CMK (cell line): ENCODE measurements at regions not wholly inside any gene's neighbourhood (a gene's known extent, or its start where the extent isn't known, plus 50 kb on each side); places are given as distances from the start of the nearest gene placed in this dataset.
"Not testable (repeated sequence)": the region's sequence is repeated elsewhere in the genome, so short reads cannot be mapped to it uniquely, and the experiment has no call there.

ENCODE experiments used
- DNase-seq: peaks from one replicate; pipeline ENCODE4 v3.0.0-alpha.2; 2010; ENCODE audit warnings: low read depth

DNA sequence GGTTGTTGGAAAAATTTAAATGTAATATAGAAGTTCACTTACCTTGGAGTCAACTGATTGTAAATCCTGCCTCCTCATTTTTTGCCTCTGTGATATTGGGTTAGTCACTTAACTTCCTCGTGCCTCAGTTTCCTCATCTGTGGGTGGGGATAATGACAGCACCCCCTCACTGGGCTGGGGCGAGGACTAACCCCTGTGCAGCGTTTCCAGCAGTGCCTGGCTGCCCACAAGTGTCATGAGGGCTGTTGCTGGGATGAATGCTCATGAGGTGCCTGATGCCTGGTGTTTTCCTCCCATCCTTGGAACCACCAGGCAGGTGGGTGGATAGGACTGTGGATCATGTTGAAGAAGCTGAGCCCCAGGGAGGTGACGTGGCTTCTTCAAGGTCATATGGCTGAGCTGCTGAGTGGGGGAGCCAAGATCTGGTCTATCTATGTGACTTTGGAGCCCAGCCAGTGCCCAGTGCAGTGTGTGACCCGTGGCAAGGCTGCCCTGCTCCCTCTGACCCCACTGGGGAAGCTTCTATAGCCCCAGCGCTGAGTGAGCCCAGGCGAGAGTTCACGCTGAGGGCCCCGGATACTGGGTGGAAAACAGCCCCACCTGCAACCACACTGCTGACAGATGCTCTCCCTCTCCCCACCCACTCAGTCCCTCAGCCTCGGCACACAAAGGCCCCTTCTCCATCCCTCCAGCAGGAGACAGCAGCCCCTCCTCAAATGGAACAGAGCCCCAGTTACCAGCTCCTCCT, 446.0 kb downstream of the PTPRU start:
- no peak for DNase-seq

DNA sequence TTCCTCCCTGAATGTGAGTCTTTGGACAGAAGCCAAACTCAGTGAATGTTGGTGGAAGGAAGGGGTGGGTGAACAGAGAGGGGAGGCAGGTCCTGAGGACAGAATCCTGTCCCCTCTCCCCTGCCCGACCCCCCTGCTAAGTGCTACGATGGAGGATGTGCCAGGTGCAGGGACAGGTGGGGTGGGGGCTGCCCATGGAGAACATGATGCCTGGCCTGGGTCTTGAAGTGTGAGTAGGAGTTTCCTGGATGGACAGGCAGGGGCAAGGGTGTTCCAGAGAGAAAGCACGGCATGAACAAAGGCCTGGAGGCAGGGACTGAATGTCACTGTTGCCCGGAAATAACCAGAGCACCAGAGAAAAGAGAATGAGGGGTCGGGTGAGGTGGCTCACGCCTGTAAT, 445.1 kb downstream of the PTPRU start:
- DNase-seq = not testable (repeated sequence)

- no peak for DNase-seq
These were observed 443.7 kb downstream of the PTPRU start for GRCh38 chr1:29679828-29680558.

- DNase-seq = no peak
These were observed 443.0 kb downstream of the PTPRU start for GRCh38 chr1:29679316-29679715.

DNA sequence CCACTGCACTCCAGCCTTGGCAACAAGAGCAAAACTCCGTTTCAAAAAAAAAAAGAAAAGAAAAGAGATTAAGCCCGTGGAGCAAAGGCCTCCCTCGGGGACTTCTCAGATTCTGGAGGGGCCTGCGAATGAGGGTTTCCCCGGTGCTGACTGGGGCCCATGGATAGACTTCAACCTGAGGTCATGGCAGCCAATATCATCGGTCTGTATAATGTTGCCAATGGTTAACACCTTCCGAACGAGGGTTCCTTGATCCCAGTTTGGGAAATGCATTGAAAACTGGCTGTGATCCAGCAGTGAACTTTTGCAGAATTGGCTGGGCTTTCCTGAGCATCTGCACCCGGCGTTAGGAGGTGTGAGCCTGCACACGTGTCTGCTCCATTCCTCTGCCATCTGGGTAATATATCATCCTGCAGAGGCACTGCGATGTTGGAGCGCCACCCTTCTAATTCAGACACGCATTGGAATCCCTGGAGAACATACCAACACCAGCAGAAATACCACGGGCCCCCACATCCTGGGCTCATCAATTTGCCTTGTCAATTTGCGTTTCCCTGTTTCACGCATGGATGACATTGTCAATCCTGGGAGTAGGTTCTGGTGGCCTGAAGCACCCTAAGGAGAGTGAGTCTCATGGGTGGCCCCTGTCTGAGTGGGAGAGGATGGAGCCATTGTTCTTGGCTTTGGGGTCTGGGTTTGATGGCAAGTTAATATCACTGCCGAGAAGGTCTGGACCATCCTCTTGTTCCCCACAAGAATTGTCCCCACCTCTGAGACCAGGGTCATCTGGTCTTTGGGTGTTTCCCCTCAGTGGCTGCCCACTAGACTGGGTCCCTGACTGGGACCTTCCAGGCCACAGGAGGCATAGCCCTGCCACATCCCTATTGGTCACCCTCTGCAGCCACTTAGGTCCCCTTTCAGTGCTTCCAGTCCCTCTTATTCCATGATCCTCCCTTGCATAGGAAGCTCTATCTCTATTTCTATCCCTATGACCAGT, 441.0 kb downstream of the PTPRU start:
- DNase-seq = no peak

GRCh38 chr1:29676496-29676895, 440.2 kb downstream of the PTPRU start:
- DNase-seq = no peak

- no peak for DNase-seq
These were observed 439.4 kb downstream of the PTPRU start for GRCh38 chr1:29675481-29676263.

- DNase-seq = no peak
These were observed 438.5 kb downstream of the PTPRU start for GRCh38 chr1:29674627-29675326.

DNA sequence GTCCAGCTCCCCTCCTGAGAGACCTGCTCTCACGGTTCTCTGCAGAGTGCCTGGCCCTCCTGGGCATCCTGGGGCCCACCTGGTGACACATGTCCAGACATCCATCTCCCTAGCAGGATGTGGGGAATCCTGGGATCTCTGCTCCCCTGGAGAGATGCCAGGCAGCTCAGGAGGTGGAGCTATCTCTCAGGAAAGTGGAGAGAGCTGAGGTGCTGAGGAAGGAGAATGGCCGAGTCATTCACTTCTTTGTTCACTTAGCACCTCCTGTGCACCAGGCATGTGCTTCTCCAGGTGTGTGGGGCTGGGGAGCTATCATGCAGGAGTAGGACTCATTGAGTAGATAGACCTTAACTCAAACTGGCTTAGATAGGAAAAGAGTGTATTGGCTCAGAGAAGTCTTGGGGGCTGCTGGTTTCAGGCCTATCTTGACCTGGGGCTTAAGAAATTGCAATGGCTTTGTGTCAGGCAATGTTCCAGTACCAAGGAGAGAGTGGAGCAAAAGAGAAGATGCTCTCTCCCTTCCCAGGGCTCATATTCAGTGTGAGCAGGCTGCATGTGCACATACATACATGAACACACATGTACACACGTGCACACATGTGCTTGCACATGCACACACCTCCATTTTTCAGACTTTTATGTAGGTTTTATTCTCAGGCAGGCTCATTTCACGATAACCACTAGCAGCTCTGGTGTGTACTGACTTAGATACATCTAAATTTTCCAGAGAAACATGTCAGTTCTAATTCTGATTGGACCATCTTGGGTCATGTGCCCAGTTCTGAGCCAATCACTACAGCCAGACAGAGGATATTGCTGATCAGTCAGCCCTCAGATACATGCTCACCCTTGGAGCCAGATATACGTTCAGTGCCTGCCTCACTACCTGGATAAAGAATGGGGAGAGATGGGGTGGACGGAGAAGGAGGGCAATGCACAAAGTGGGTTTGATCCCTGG, 437.6 kb downstream of the PTPRU start:
- DNase-seq = no peak

GRCh38 chr1:29673228-29673500, 436.8 kb downstream of the PTPRU start:
- DNase-seq = no peak

DNA sequence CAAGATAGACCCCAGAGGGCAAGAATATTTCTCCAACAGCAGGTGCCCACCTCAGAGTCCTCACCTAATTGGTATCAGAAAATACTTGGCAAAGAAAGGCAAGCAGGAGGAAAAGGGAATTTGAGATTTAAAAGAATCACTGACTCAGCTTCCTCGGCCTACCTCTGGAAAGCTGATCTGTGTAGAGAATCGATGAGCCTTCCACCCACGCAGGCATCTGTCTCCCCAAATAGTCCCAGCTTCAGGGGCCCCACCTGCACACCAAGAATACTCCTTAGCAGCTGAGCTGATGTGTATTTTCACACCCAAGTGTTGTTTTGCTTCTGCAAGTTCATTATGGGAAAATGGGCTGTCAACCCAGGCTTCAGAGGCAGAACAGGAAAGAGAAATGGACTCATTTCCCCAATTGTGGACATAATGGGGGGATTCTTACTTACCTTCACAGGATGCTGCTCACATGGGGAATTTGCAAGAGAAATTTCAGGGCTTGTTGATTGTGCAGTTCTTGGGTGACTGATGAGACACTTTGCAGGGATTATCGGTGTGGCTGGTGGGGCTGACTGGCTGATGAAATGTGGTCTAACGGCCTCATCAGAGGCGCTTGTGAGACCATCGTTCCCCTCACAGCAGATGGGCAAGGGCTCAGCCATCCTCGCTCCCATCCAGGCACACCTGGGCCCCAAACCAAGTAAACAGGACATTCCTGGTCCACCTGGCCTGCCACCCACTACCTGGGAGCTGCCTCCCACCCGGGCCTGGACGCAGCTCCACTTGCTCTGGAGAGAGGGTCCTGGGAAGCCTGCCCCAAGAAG, 436.3 kb downstream of the PTPRU start:
- no peak for DNase-seq

DNA sequence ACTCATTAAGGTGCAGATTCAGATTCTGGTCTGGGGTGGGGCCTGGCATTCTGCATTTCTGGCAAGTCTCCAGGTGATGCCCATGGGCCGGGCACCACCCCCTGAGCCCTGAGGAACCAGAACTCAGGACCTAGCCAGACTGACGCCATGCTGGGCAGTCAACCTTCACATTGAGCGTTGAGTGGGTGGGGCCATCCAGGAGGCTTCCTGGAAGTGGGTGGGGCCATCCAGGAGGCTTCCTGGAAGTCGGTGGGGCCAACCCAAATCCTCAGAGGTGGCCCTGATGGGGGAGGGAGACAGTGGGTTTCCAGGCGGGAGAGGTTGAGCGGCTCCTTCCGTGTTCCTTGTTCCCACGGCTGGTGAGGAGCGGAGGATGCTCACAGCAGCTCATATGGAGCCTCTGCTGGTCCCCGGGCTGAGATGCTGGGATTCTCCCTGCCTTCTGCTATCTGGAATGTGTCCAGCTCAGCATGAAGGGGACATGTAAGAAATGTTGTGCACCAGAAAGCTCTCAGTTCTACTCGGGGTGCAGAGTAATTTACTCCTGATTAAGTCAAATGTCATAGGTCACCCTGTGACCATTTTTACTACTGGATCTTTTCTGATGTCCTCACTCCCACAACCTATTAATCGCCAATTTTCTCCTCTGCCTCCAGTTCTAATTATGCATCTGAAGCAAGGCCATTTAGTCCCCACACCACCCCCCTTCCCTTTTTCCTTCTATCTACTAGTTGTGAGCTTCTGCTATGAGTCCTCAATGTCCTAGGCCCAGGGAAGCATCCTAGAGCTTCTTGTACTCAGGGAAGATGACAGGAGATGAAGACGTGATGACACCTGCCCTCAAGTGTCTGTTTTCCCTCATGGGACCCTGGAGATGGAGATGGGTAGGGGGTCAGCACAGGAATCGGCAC, 435.4 kb downstream of the PTPRU start:
- DNase-seq = no peak

GRCh38 chr1:29670752-29671151, 434.4 kb downstream of the PTPRU start:
- no peak for DNase-seq

DNA sequence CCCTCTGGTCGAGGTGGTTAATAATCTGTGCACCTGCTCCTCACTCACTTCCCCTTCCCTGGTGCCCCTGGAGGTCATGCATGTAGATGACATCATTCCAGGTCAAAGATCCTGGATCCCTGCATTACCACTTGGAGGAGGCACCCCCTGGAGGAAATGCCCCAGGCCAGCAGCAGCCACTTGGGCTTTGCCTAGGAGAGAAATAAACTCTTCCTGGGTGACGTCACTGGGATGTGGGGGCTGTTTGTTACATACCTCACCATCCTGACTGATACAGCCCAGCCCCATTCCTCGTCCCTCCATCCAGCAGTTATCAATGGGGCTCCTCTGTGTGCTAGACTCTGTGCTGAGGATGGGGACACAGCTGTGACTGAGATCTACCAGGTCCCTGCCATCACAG, 433.6 kb downstream of the PTPRU start:
- no peak for DNase-seq

DNA sequence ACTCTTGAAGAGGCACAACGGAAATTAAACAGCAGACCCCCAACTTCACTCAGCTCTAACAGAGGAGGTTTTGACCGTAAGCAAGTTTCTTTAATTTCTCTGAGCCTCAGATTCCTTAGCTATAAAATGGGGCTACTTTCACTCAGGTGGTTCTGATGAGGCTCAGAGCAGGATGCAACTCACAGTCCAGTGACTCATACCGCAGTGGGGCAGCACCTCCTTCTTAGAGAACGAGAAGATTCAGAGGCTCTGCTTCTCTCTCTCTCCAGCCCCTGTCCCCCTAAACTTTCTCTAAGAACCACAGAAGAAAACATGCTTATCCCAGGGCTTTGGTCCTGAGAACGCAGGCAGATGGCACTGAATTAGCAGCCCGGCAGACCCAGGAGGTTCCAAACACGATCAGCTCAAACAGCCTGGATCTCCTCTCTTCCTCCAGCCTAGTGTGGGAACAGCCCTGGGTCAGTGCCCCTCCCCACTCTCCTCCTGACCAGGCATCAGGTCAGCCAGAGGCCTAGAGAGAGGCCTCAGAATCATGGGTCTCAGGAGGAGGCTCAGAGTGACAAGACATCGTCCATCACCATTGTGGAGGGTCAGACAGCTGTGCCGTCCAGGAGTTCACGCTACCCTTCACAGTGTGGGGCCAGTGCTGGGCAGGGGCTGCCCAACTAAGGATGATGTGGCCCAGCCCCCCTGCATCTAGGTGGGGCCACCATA, 433.0 kb downstream of the PTPRU start:
- DNase-seq = no peak

DNA sequence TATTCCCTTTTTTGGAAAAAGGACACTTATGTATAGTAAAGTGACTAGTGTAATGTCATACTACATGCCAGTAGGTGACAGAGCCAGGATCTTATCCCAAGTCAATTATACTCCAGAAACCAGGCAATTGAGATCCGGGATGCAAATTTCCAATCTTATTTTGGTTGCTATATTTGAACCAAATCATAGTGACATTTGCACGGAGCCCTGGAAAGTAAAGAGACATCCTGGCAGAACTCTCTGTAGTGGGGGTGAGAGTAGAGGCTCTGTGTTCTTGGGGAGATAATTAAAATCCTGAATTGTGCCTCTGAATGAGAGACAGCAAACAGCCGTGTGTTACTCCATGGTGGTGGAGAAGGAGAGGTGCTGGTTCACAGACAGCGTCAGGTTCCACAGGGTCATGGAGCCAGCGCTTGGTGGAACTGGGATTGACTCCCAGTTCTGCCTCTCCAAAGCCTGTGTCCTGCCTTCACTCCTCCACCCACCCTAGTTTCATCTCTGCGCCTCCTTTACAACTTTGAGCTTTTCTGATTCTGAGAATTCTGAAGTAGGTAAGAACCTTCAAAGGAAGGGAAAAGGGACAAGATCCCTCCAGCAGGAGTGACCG, 432.3 kb downstream of the PTPRU start:
- DNase-seq = no peak

- no peak for DNase-seq
These were observed 431.6 kb downstream of the PTPRU start for GRCh38 chr1:29667951-29668350.
